Liver (tissue), 3 donors: ENCODE measurements at regions not wholly inside any gene's neighbourhood (a gene's known extent, or its start where the extent isn't known, plus 50 kb on each side); places are given as distances from the start of the nearest gene placed in this dataset.

ENCODE experiments used
- ATF3 ChIP-seq: IDR thresholded peaks from 2 replicates; pipeline ENCODE4 v1.6.1; 2016; ENCODE audit warnings: antibody characterized with exemption
- CTCF ChIP-seq: fragments of 150-350 bp; IDR thresholded peaks from 2 replicates; pipeline ENCODE4 v1.5.1; 2017; ENCODE audit warnings: improper control_type of control experiment, low read depth, low read length; ENCODE audit not compliant: missing input control
- HNF4A ChIP-seq, 2 donors: conservative IDR thresholded peaks; 2 replicates each; pipeline ENCODE4 v1.6.1; 2016; ENCODE audit warnings: antibody characterized with exemption in 2 of 2, mild to moderate bottlenecking in 2 of 2
- HNF4G ChIP-seq: IDR thresholded peaks from 2 replicates; pipeline ENCODE4 v1.6.1; 2016; ENCODE audit warnings: antibody characterized with exemption
- JUND ChIP-seq, 2 donors: IDR thresholded peaks; 2 replicates each; pipeline ENCODE4 v1.6.1; 2016; ENCODE audit warnings: antibody characterized with exemption in 2 of 2
- MAX ChIP-seq: IDR thresholded peaks from 2 replicates; pipeline ENCODE4 v1.6.1; 2016; ENCODE audit warnings: antibody characterized with exemption
- RAD21 ChIP-seq, 2 donors: IDR thresholded peaks; 2 replicates each; pipeline ENCODE4 v1.6.1; 2016; ENCODE audit warnings: antibody characterized with exemption in 2 of 2, mild to moderate bottlenecking in 2 of 2
- REST ChIP-seq: IDR thresholded peaks from 2 replicates; pipeline ENCODE4 v1.6.1; 2016; ENCODE audit warnings: antibody characterized with exemption, mild to moderate bottlenecking
- RXRA ChIP-seq, 2 donors: IDR thresholded peaks; 2 replicates each; pipeline ENCODE4 v1.6.1; 2017 to 2018; ENCODE audit warnings: antibody characterized with exemption in 2 of 2, mild to moderate bottlenecking in 1 of 2
- SP1 ChIP-seq: IDR thresholded peaks from 2 replicates; pipeline ENCODE4 v1.6.1; 2018; ENCODE audit warnings: antibody characterized with exemption, mild to moderate bottlenecking
- TAF1 ChIP-seq: conservative IDR thresholded peaks from 2 replicates; pipeline ENCODE4 v1.6.1; 2016; ENCODE audit warnings: antibody characterized with exemption, mild to moderate bottlenecking
- YY1 ChIP-seq: IDR thresholded peaks from 2 replicates; pipeline ENCODE4 v1.6.1; 2016; ENCODE audit warnings: antibody characterized with exemption, mild to moderate bottlenecking
- donor health status: healthy.
- donor health status: healthy.

GRCh38 chr13:50409220-50409619, 394.0 kb downstream of the KCNRG start:
- TF ChIP-seq RAD21 (IDR thresholded peaks at IDR 0.05): no peak
- TF ChIP-seq REST: no peak
- no peak for TF ChIP-seq SP1
- TF ChIP-seq MAX: no peak
- TF ChIP-seq CTCF: no peak
- TF ChIP-seq TAF1: no peak
- no peak for TF ChIP-seq ATF3
- no peak for TF ChIP-seq YY1
- no peak for TF ChIP-seq RXRA (IDR thresholded peaks at IDR 0.05)
- TF ChIP-seq HNF4A (conservative IDR thresholded peaks at IDR 0.05): no peak
- no peak for TF ChIP-seq HNF4G
- no peak for TF ChIP-seq JUND (IDR thresholded peaks at IDR 0.05)
